ENCODE measurements at regions not wholly inside any gene's neighbourhood (a gene's known extent, or its start where the extent isn't known, plus 50 kb on each side); places are given as distances from the start of the nearest gene placed in this dataset.
"Not testable (repeated sequence)": the region's sequence is repeated elsewhere in the genome, so short reads cannot be mapped to it uniquely, and the experiment has no call there.

DNA sequence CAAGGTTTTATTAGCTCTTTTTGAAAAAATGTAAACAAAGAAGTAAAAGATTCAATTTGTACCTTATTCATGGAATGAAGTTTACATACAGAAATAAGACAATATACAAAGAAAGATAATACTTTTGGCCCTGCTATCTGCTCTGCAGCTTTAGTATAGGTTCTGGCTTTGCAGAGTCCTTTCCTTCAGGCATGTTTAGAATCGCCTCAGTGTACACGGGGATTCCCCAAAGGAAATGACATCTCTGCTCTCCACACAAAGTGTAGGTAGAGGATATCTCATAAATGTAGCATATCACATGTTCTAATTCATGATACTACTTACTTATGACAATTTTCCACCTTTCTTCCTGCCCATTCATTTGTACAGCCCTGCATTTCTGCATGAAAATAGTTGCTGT lies 222.6 kb upstream of the DPYD start:
- DNase-seq (ENCODE audit: low read depth in 1 of 2, low spot score in 1 of 2) = no peak

DNA sequence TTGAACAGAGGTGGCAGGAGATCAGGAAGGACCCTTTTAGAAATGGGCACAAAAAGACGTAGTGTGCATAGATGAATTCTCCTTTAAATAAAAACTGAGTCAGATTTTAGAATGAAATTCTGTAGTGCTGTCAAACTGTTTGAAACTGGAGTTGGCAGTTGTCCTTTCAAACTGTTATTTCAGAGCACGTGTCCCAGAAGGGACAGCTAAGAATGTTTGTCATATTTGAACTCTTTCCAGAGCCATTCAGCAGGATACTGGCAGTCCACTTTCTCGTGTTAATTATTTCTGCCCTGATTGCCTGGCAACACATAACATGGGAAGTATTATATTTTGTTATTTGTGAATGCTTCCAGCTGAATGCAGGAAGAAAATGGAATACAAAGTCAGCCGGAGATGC lies 212.3 kb upstream of the DPYD start:
- no peak for DNase-seq (ENCODE audit: low read depth in 1 of 2, low spot score in 1 of 2)

GRCh38 chr1:98130408-98130807 lies 209.6 kb upstream of the DPYD start:
- DNase-seq (ENCODE audit: low read depth in 1 of 2, low spot score in 1 of 2) = no peak

DNA sequence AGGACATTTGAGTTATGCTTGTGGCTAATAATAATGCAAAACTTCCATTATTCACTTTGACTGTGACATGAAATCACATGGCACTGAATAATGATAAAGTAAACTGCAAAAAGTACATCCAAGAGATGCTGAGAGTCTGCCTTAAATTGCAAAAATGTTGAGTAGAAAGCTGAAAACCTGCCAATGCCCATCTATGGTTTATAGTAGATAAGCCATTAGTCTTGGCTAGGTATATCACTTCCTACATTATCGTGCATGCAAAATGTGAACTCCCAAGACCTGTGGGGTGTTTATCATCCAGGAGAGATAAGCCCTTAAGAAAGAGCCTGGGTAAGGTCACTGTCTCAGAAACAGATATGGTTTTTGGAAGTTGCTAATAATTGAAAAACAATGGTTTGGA lies 208.7 kb upstream of the DPYD start:
- no peak for DNase-seq (ENCODE audit: low read depth in 1 of 2, low spot score in 1 of 2)

DNA sequence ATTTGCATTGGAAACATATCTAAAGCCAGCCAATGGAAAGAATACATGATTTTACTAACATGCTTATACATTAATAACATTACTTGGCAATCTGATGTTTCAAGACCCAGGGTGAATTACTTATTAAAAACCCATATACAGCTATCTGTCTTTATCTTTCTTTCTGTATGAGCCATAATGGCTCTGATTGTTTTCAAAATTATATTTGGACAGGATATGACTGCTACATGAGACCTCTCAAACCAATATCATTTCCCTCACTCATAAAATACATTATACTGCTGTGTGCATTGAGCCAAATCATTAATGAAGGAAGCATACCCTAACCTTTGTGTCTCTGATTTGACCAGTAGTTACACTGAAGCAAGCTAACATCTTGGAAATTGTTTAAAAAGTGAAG lies 205.9 kb upstream of the DPYD start:
- DNase-seq (ENCODE audit: low read depth in 1 of 2, low spot score in 1 of 2) = no peak

DNA sequence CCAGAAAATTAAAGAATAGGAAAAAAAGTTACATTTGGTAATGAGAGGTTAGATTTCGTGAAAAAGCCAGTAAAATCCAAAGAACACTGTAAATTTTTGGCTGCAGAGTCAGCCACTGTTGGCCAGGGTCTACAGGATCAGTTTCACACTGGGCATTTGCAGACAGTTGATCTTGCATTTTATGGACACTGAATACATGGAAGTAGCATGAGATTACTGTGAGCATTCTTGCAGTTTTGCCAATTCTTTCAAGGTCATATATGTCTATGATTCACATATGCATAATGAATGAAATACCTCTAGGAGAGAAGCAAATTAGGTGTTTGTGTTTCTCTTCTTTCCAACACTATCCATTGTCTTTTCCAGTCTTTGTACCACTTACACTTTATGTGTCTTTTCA lies 200.8 kb upstream of the DPYD start:
- DNase-seq (ENCODE audit: low read depth in 1 of 2, low spot score in 1 of 2) = no peak

- no peak for DNase-seq (ENCODE audit: low read depth in 1 of 2, low spot score in 1 of 2)
Measured at GRCh38 chr1:98119796-98120195, 199.0 kb upstream of the DPYD start.

GRCh38 chr1:98113811-98114210 lies 193.0 kb upstream of the DPYD start:
- no peak for DNase-seq (ENCODE audit: low read depth in 1 of 2, low spot score in 1 of 2)

DNA sequence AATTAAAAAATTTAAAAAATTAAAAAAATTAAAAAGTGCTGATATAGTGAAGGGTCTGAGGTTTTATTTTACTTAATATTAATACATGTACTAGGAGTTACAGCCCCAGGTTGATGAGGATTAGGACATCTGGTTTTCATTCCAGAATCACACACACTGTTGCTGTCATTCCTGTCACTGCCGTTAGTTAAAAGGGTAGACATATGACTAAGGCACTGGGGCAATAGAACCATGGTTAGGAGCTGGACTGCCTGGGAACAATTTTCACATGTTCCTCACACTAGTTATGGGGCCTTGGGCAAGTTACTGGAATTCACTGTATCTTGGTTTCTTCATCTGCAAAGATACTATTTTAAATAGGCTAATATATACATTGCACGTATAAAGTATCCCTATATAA lies 191.8 kb upstream of the DPYD start:
- no peak for DNase-seq (ENCODE audit: low read depth in 1 of 2, low spot score in 1 of 2)

DNA sequence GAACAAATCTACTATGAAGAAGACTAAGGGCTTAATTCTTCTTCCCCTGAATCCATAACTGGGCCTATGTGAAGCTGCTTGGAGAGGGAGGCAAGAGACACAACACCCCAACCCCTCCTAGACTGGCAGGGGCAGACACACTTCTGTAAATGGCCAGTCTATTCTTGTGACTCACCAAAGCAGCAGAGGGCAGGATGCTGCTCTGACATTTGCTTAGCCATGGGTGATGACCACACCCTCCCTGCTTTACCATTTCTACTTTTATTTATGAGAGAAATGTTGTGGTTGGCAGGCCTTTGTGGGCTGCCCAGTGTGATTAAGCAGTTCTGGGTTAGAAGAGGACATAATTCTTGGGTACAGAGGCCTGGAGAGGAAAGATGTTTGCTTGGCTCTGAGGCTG lies 189.8 kb upstream of the DPYD start:
- DNase-seq (ENCODE audit: low read depth in 1 of 2, low spot score in 1 of 2) = no peak

- DNase-seq (ENCODE audit: low read depth in 1 of 2, low spot score in 1 of 2) = not testable (repeated sequence)
Measured at GRCh38 chr1:98108378-98108777, 187.5 kb upstream of the DPYD start.

DNA sequence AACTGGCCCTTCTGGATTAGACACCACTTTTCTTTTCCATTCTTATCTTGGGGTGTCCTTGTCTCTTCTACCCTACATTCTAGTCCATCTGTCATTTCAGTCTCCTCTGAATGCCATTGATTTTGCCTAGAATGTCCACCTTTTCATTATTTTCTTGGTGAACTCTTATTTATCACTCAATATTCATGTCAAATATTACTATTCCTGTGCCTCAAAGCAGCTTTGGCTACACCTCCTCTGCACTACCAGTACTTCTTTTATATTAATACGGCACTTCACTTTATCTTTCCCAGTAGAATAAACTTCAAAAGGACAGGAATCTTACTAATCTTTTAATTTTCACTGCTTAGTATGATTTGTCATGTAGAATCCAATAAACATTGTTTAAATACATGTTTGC lies 186.4 kb upstream of the DPYD start:
- DNase-seq (ENCODE audit: low read depth in 1 of 2, low spot score in 1 of 2) = no peak

DNA sequence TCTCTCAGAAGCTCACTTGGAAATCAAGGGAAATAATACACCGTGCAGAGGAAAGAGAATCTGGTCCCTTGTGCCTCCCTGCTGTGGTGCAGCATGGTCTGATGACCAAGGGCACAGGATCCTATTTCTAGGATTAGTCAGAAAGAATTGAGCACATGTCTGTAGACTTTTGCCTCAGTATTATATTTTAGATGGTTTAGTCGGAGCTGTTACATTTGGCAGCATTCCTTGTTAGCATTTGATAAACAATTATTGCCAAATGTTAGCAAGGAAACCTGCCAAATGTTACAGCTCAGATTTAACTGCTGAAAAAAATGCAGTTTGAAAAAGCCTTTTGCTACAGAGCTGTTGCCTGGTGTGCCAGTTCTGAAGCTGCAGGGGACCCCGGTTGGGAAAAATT lies 183.5 kb upstream of the DPYD start:
- DNase-seq (ENCODE audit: low read depth in 1 of 2, low spot score in 1 of 2) = no peak

DNA sequence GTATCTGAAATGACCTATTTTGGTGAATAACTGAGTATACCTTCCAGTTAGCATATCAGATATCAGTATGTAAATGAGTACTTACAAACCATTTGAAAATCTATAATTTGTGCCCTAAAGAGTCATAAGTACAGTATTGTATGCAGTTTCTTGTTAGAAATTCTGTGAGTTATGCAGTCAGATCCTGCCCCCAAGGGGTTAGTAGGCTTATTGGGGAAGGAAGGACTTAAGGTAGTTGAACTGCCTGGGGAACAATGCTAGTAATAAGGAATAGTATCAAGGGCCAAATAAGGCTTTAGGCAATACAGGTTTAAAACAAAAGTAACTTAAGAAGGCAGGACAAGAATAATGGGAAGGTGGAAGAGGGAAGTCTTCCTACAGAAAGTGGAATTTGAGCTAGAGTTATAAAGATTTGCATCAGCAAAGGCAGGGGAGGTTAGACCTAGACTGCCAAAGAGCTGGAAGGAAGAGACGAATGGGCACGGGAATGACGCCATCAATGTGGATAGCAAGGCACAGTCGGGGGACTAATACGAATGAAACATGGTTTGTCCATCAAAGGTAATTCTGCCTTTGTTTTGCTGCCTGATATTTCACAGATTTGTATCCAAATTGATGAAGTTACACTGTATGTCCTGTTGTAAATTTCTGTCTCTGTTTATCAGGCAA lies 182.9 kb upstream of the DPYD start:
- no peak for DNase-seq (ENCODE audit: low read depth in 1 of 2, low spot score in 1 of 2)

GRCh38 chr1:98102345-98103030 lies 181.7 kb upstream of the DPYD start:
- no peak for DNase-seq (ENCODE audit: low read depth in 1 of 2, low spot score in 1 of 2)

DNA sequence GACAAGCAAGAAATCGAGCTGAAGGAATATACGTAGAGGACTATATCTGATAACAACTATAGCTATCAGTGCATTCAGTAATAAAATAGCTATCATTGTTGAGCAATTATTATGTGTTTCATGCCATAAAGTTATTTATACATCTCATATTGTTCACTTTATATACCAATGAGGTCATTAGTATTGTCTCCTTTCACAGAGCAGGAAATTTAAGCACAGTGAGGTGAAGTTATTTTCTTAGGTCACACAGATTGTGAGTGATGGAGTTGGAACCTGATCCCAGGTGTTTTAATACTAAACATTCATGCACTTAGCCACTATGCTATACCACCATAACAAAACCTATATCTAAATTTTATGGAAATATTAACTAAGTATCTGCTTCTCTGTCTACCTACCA lies 180.5 kb upstream of the DPYD start:
- DNase-seq (ENCODE audit: low read depth in 1 of 2, low spot score in 1 of 2) = no peak

GRCh38 chr1:98099501-98099900 lies 178.7 kb upstream of the DPYD start:
- DNase-seq (ENCODE audit: low read depth in 1 of 2, low spot score in 1 of 2) = no peak

DNA sequence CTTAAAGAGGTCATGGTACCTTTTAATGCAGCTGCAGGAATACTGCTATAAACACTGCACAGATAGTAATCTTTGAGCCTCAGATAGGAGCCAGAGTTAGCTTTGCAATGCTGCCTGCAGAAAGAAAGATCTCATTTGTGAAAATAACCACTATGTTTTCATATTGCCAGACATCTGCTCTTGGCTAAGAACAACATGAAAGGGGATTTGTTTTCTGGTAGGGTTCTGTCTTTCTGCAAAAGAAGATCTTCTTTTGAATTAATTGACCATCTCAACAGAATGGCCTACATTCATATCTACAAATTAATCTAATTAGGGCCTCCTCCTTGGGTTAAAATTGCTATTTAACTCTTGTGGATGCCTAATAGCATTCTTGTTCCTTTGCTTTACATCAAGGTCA lies 177.6 kb upstream of the DPYD start:
- DNase-seq (ENCODE audit: low read depth in 1 of 2, low spot score in 1 of 2) = no peak

GRCh38 chr1:98090351-98090750 lies 169.5 kb upstream of the DPYD start:
- DNase-seq (ENCODE audit: low read depth in 1 of 2, low spot score in 1 of 2) = no peak

GRCh38 chr1:98088381-98088780 lies 167.5 kb upstream of the DPYD start:
- no peak for DNase-seq (ENCODE audit: low read depth in 1 of 2, low spot score in 1 of 2)

- no peak for DNase-seq (ENCODE audit: low read depth in 1 of 2, low spot score in 1 of 2)
Measured at GRCh38 chr1:98086796-98087441, 166.1 kb upstream of the DPYD start.

DNA sequence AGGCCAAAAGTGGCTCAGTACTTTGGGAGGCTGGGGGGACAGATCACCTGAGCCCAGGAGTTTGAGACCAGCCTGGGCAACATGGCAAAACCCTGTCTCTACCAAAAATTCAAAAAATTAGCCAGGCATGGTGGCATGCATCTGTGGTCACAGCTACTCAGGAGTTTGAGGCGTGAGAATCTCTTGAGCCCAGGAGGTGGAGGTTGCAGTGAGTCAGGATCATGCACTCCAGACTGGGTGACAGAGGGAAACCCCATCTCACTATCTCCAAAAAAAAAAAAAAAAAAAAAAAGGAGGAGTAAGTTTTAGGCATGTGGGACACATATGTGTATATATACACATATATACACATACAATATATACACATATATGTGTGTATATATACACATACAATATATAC lies 165.3 kb upstream of the DPYD start:
- DNase-seq (ENCODE audit: low read depth in 1 of 2, low spot score in 1 of 2) = no peak

DNA sequence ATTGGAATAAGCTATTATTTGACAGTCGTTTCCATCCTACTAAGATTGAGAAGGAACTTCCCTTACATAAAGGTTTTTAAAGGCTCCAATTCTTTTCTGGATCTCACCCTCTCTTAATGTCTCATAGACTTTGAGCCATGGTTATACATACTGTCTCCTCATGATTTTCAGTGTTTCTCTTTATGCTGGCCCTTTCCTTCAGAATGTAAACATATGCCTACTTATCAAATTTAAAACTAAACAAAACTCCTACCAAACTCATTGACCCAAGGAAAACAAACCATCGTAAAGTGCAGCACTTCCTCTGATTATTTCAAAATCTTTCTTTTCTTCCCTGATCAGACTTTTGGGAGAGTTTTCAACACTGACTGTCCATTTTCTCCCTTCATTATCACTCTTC lies 163.4 kb upstream of the DPYD start:
- no peak for DNase-seq (ENCODE audit: low read depth in 1 of 2, low spot score in 1 of 2)
